IMR-90 (cell line): ENCODE measurements at regions not wholly inside any gene's neighbourhood (a gene's known extent, or its start where the extent isn't known, plus 50 kb on each side); places are given as distances from the start of the nearest gene placed in this dataset.

ENCODE experiments used
- ATAC-seq: fragments of 200-7000 bp; cut with Tn5 transposase; 2 replicates; pipeline ENCODE4 v1.9.1; 2020; ENCODE audit warnings: low read depth, mild to moderate bottlenecking, moderate library complexity
- BruUV-seq: library from RNA; stranded (reverse); fragments of 400-500 nt; replicated peaks from 2 replicates; lab custom pipeline; 2021; lab: Mats Ljungman, UMichigan
- CTCF ChIA-PET: fragments of 300-600 bp; formaldehyde crosslinking; extraction: SDS; loops from one replicate; lab custom pipeline; 2021; ENCODE audit warnings: antibody characterized with exemption; lab: Yijun Ruan, JAX
- POLR2A ChIA-PET: fragments of 300-600 bp; sonication (Branson Sonifier 250); formaldehyde crosslinking; loops from one replicate; lab custom pipeline; 2022; ENCODE audit warnings: antibody characterized with exemption; ENCODE audit not compliant: unreplicated experiment; lab: Charles Lee
- DNase-seq: peaks from one replicate; pipeline ENCODE4 v3.0.0; 2013
- H2AFZ ChIP-seq: replicated peaks from 2 replicates; pipeline ENCODE3; 2013; ENCODE audit warnings: low read length, mild to moderate bottlenecking; ENCODE audit not compliant: poor library complexity
- H2AK5ac ChIP-seq: 2 replicates; pipeline ENCODE4 v1.6.1; 2013; ENCODE audit warnings: low read depth, low read length, inconsistent platforms
- H2AK9ac ChIP-seq: replicated peaks from 2 replicates; pipeline ENCODE3; 2013; ENCODE audit warnings: mild to moderate bottlenecking, low read depth, low read length, moderate library complexity; ENCODE audit not compliant: poor library complexity
- H2BK120ac ChIP-seq: 2 replicates; pipeline ENCODE4 v1.6.1; 2013; ENCODE audit warnings: low read depth, low read length, inconsistent platforms
- H2BK15ac ChIP-seq: 3 replicates; pipeline ENCODE4 v1.6.1; 2013; ENCODE audit warnings: low read depth, low read length, inconsistent platforms
- H2BK20ac ChIP-seq: 2 replicates; pipeline ENCODE4 v1.6.1; 2013; ENCODE audit warnings: low read depth, mild to moderate bottlenecking, inconsistent platforms, low read length, moderate library complexity
- H2BK5ac ChIP-seq: 2 replicates; pipeline ENCODE4 v1.6.1; 2013; ENCODE audit warnings: mild to moderate bottlenecking, low read depth, low read length, inconsistent platforms; ENCODE audit not compliant: poor library complexity, severe bottlenecking
- H3K14ac ChIP-seq: replicated peaks from 2 replicates; pipeline ENCODE4 v1.6.1; 2013; ENCODE audit warnings: low read depth, low read length, inconsistent platforms
- H3K18ac ChIP-seq: 2 replicates; pipeline ENCODE4 v1.6.1; 2013; ENCODE audit warnings: low read depth, low read length, control low read depth
- H3K23ac ChIP-seq: 2 replicates; pipeline ENCODE4 v1.6.1; 2013; ENCODE audit warnings: low read depth, low read length, inconsistent platforms
- H3K27ac ChIP-seq: 2 replicates; pipeline ENCODE4 v1.5.1; 2013; ENCODE audit warnings: mild to moderate bottlenecking, control low read depth, low read length; ENCODE audit not compliant: insufficient read depth
- H3K27me3 ChIP-seq: 2 replicates; pipeline ENCODE4 v1.6.1; 2013; ENCODE audit warnings: low read length; ENCODE audit not compliant: control insufficient read depth, insufficient read depth
- H3K36me3 ChIP-seq: 2 replicates; pipeline ENCODE4 v1.6.1; 2013; ENCODE audit warnings: low read length, mixed read lengths; ENCODE audit not compliant: control insufficient read depth, insufficient read depth
- H3K4ac ChIP-seq: 2 replicates; pipeline ENCODE4 v1.6.1; 2013; ENCODE audit warnings: low read depth, low read length, inconsistent platforms
- H3K4me1 ChIP-seq: 2 replicates; pipeline ENCODE4 v1.6.1; 2013; ENCODE audit warnings: low read length, mixed read lengths; ENCODE audit not compliant: control insufficient read depth, insufficient read depth
- H3K4me2 ChIP-seq: 2 replicates; pipeline ENCODE4 v1.6.1; 2013; ENCODE audit warnings: low read depth, mild to moderate bottlenecking, control low read depth, low read length, moderate library complexity
- H3K4me3 ChIP-seq: 2 replicates; pipeline ENCODE4 v1.5.1; 2013; ENCODE audit warnings: low read depth, mild to moderate bottlenecking, control low read depth, low read length, moderate library complexity; ENCODE audit not compliant: insufficient read depth
- H3K56ac ChIP-seq: 2 replicates; pipeline ENCODE4 v1.6.1; 2013; ENCODE audit warnings: low read length, inconsistent platforms; ENCODE audit not compliant: insufficient read depth; ENCODE audit errors: extremely low read depth
- H3K79me1 ChIP-seq, 2 experiments: 2 replicates each; pipeline ENCODE4 v1.6.1; 2013; ENCODE audit warnings: low read length in 2 of 2, inconsistent platforms in 1 of 2, low read depth in 1 of 2
- H3K9ac ChIP-seq: 2 replicates; pipeline ENCODE4 v1.6.1; 2013; ENCODE audit warnings: low read depth, low read length, control low read depth
- H3K9me1 ChIP-seq: 2 replicates; pipeline ENCODE4 v1.6.1; 2013; ENCODE audit warnings: low read length, inconsistent platforms; ENCODE audit not compliant: insufficient read depth
- H3K9me3 ChIP-seq: 2 replicates; pipeline ENCODE4 v1.6.1; 2013; ENCODE audit warnings: low read length; ENCODE audit not compliant: control insufficient read depth, insufficient read depth
- H4K20me1 ChIP-seq: 2 replicates; pipeline ENCODE4 v1.6.1; 2013; ENCODE audit warnings: low read length, inconsistent platforms; ENCODE audit not compliant: insufficient read depth
- H4K5ac ChIP-seq: 2 replicates; pipeline ENCODE4 v1.6.1; 2013; ENCODE audit warnings: mild to moderate bottlenecking, low read depth, low read length, control low read depth
- H4K8ac ChIP-seq, 2 experiments: 2 replicates each; pipeline ENCODE4 v1.6.1; 2013; ENCODE audit warnings: low read depth in 2 of 2, low read length in 2 of 2, control low read depth in 1 of 2, inconsistent platforms in 1 of 2
- H4K91ac ChIP-seq: 2 replicates; pipeline ENCODE4 v1.6.1; 2013; ENCODE audit warnings: low read depth, low read length, inconsistent platforms; ENCODE audit not compliant: insufficient read depth
- BHLHE40 ChIP-seq: fragments of 150-350 bp; IDR thresholded peaks from 2 replicates; pipeline ENCODE4 v1.6.1; 2016; ENCODE audit warnings: mild to moderate bottlenecking, low read depth, low read length
- CEBPB ChIP-seq: IDR thresholded peaks from 2 replicates; pipeline ENCODE4 v1.6.1; 2012; ENCODE audit warnings: low read depth, low read length, improper control_type of control experiment
- CHD1 ChIP-seq: IDR thresholded peaks from 2 replicates; pipeline ENCODE4 v1.6.1; 2012; ENCODE audit warnings: low read depth, low read length, improper control_type of control experiment
- FOS ChIP-seq: fragments of 150-350 bp; IDR thresholded peaks from 2 replicates; pipeline ENCODE4 v1.6.1; 2016; ENCODE audit warnings: low read depth, low read length
- MAFK ChIP-seq: IDR thresholded peaks from 2 replicates; pipeline ENCODE4 v1.6.1; 2012; ENCODE audit warnings: low read depth, low read length, improper control_type of control experiment
- MAZ ChIP-seq: IDR thresholded peaks from 2 replicates; pipeline ENCODE4 v1.6.1; 2012; ENCODE audit warnings: low read depth, mild to moderate bottlenecking, low read length, improper control_type of control experiment, moderate library complexity, borderline replicate concordance
- MXI1 ChIP-seq: IDR thresholded peaks from 2 replicates; pipeline ENCODE4 v1.6.1; 2012; ENCODE audit warnings: low read depth, mild to moderate bottlenecking, low read length, moderate library complexity, borderline replicate concordance
- NFE2L2 ChIP-seq: fragments of 150-350 bp; IDR thresholded peaks from 2 replicates; pipeline ENCODE4 v1.6.1; 2016; ENCODE audit warnings: low read depth, mild to moderate bottlenecking, low read length
- POLR2A ChIP-seq: IDR thresholded peaks from 2 replicates; pipeline ENCODE4 v1.6.1; 2012; ENCODE audit warnings: mild to moderate bottlenecking, low read depth, low read length
- RAD21 ChIP-seq: IDR thresholded peaks from 2 replicates; pipeline ENCODE4 v1.6.1; 2012; ENCODE audit warnings: low read length, improper control_type of control experiment
- RCOR1 ChIP-seq: IDR thresholded peaks from 2 replicates; pipeline ENCODE4 v1.6.1; 2012; ENCODE audit warnings: mild to moderate bottlenecking, low read length, improper control_type of control experiment; ENCODE audit not compliant: insufficient replicate concordance
- RFX5 ChIP-seq: IDR thresholded peaks from 2 replicates; pipeline ENCODE4 v1.8.0; 2012; ENCODE audit warnings: low read depth, mild to moderate bottlenecking, low read length, moderate library complexity
- SMC3 ChIP-seq: fragments of 150-350 bp; IDR thresholded peaks from 2 replicates; pipeline ENCODE4 v1.6.1; 2016; ENCODE audit warnings: low read depth, mild to moderate bottlenecking, antibody characterized with exemption, low read length, moderate library complexity
- WGBS, 2 experiments: methylation state at CpG; one replicate each; pipeline versions ENCODE4 v1.1.5 to v1.1.7; 2013; ENCODE audit warnings: missing lambda C conversion rate in 2 of 2; ENCODE audit not compliant: insufficient read length in 1 of 2; ENCODE audit errors: extremely low coverage in 2 of 2; 5-methylcytosine and 5-hydroxymethylcytosine counted together
- dilution Hi-C: fragments of 300-500 bp; cut with HindIII; formaldehyde crosslinking; loops from one replicate; pipeline ENCODE4 v1.14.3; 2018; ENCODE audit warnings: low sequenced_read_pairs; ENCODE audit not compliant: unreplicated experiment
- in situ Hi-C: fragments of 300-500 bp; cut with MboI; formaldehyde crosslinking; loops from 3 replicates; pipeline ENCODE4 v1.14.3; 2019; ENCODE audit warnings: low sequenced_read_pairs, inconsistent platforms, mixed read lengths
- intact Hi-C: fragments of 100-400 bp; cut with micrococcal nuclease; formaldehyde crosslinking; loops from 2 replicates; pipeline ENCODE4 v1.10.0; 2022
- TF ChIP-seq, protein P1 (sequence below): fragments of 150-350 bp; IDR thresholded peaks from 2 replicates; pipeline ENCODE4 v1.6.1; 2016; ENCODE audit warnings: low read depth, mild to moderate bottlenecking, low read length, moderate library complexity, borderline replicate concordance
- TF ChIP-seq, protein P2 (sequence below): fragments of 150-350 bp; IDR thresholded peaks from 2 replicates; pipeline ENCODE4 v1.6.1; 2017; ENCODE audit warnings: mild to moderate bottlenecking, antibody characterized with exemption, low read length, low read depth
- TF ChIP-seq, protein P3 (sequence below): conservative IDR thresholded peaks from 2 replicates; pipeline ENCODE4 v1.5.1; 2012; ENCODE audit warnings: mild to moderate bottlenecking, low read depth, low read length, improper control_type of control experiment

DNA sequence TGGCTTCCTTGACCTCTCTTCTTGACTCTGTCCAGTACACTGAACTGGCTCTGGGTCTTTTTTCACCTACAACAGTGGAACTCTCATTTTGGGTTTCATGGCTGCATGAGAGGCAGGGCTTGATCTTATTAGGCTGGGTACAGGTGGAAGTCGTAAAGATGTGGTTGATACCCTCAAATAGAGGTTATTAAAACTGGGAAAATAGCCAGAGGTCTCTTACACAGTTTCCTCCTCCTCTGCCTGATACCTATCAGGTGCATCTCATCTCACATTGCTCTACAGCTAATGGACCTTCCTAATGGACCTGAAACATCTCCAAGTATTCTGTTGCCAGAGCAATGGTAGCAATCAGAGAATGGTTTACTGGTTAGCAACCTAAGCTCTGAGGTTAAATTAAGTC lies 231.8 kb downstream of the ETAA1 start:
- DNase-seq (no peak), ATAC-seq (no peak)
- Histone ChIP-seq H3K23ac (no peak overlapping the region), H3K4ac (no peak overlapping the region), H3K18ac (no peak overlapping the region), H3K56ac (no peak overlapping the region), H3K27ac (no peak overlapping the region), H3K4me3 (no peak overlapping the region), H4K5ac (no peak overlapping the region), H3K9ac (no peak overlapping the region), H2BK15ac (no peak overlapping the region), H2BK20ac (no peak overlapping the region), H2BK5ac (no peak overlapping the region), H4K20me1 (no peaks in the 10 kb centered on the region), H3K4me1 (peaks cover 8% of the 10 kb centered on the region; the same call in 1 of the 2 replicates), H3K9me1 (0 out of 2 replicates have a peak, but pooled peaks cover 2% of the 10 kb centered on the region), H3K14ac (no peak overlapping the region), H2AK5ac (no peak overlapping the region), H3K9me3 (no peaks in the 10 kb centered on the region), H3K36me3 (no peaks in the 10 kb centered on the region), H2AFZ (no peak overlapping the region), H4K91ac (no peak overlapping the region), H3K79me1 (no peaks in the 10 kb centered on the region), H2AK9ac (no peak overlapping the region), H4K8ac (no peak overlapping the region), H2BK120ac (no peak overlapping the region), H3K4me2 (no peak overlapping the region), H3K27me3 (no peaks in the 10 kb centered on the region)
- ChIA-PET CTCF (no interaction called here), POLR2A (no interaction called here)
- in situ Hi-C loops (loop anchor here (25.0 kb wide), 2 partner anchors 392 to 1042 kb away; no protein-coding TSS in a partner anchor), dilution Hi-C loops (no loop called here), intact Hi-C loops (no loop called here)
- TF ChIP-seq POLR2A (no peak), NFE2L2 (no peak), CHD1 (no peak), SMC3 (no peak), MAZ (no peak), MAFK (no peak), FOS (no peak), CEBPB (no peak), MXI1 (no peak), RFX5 (no peak), RCOR1 (no peak), BHLHE40 (no peak), RAD21 (no peak)
- TF ChIP-seq, protein P1, sequence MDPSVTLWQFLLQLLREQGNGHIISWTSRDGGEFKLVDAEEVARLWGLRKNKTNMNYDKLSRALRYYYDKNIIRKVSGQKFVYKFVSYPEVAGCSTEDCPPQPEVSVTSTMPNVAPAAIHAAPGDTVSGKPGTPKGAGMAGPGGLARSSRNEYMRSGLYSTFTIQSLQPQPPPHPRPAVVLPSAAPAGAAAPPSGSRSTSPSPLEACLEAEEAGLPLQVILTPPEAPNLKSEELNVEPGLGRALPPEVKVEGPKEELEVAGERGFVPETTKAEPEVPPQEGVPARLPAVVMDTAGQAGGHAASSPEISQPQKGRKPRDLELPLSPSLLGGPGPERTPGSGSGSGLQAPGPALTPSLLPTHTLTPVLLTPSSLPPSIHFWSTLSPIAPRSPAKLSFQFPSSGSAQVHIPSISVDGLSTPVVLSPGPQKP, result no peak
- TF ChIP-seq, protein P2, sequence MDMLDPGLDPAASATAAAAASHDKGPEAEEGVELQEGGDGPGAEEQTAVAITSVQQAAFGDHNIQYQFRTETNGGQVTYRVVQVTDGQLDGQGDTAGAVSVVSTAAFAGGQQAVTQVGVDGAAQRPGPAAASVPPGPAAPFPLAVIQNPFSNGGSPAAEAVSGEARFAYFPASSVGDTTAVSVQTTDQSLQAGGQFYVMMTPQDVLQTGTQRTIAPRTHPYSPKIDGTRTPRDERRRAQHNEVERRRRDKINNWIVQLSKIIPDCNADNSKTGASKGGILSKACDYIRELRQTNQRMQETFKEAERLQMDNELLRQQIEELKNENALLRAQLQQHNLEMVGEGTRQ, result no peak
- TF ChIP-seq, protein P3, sequence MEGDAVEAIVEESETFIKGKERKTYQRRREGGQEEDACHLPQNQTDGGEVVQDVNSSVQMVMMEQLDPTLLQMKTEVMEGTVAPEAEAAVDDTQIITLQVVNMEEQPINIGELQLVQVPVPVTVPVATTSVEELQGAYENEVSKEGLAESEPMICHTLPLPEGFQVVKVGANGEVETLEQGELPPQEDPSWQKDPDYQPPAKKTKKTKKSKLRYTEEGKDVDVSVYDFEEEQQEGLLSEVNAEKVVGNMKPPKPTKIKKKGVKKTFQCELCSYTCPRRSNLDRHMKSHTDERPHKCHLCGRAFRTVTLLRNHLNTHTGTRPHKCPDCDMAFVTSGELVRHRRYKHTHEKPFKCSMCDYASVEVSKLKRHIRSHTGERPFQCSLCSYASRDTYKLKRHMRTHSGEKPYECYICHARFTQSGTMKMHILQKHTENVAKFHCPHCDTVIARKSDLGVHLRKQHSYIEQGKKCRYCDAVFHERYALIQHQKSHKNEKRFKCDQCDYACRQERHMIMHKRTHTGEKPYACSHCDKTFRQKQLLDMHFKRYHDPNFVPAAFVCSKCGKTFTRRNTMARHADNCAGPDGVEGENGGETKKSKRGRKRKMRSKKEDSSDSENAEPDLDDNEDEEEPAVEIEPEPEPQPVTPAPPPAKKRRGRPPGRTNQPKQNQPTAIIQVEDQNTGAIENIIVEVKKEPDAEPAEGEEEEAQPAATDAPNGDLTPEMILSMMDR, result no peak
- no TSS peak for BruUV-seq
- WGBS, 2 experiments, result no CpG with 5 or more reads among the region's 1 CpG
